ENCODE measurements at regions not wholly inside any gene's neighbourhood (a gene's known extent, or its start where the extent isn't known, plus 50 kb on each side); places are given as distances from the start of the nearest gene placed in this dataset.

- ATAC-seq = no peak
- intact Hi-C loops (cut with micrococcal nuclease; ENCODE audit: unreplicated experiment) = no loop called here
- CTCF ChIA-PET (ENCODE audit: low intra/inter-chr PET ratio, low total read pairs) = no interaction called here
Observed at GRCh38 chrX:88853925-88854324, 106.9 kb downstream of the CPXCR1 start.

More at GRCh38 chrX:88853925-88854324, 106.9 kb downstream of the CPXCR1 start:
- Histone ChIP-seq H3K9ac (ENCODE audit: insufficient read depth, low read depth, low read length) (no peak overlapping the region), H3K27me3 (ENCODE audit: control insufficient read depth in 1 of 2, insufficient read depth in 2 of 2, low read length in 2 of 2) (no peaks in the 10 kb centered on the region), H3K36me3 (replicated peaks in 1 of 2; ENCODE audit: control insufficient read depth in 1 of 2, insufficient read depth in 2 of 2, low read length in 2 of 2) (no peaks in the 10 kb centered on the region), H3K27ac (ENCODE audit: extremely low read length, insufficient read depth, low read length) (no peak overlapping the region), H3K9me3 (ENCODE audit: low read length) (no peaks in the 10 kb centered on the region), H3K4me3 (replicated peaks in 1 of 3; ENCODE audit: insufficient read depth in 1 of 3, low read depth in 2 of 3, low read length in 3 of 3) (no peak overlapping the region), H3K4me2 (ENCODE audit: low read depth, low read length) (no peak overlapping the region), H3K4me1 (ENCODE audit: insufficient read depth, low read length) (no peaks in the 10 kb centered on the region), H4K20me1 (ENCODE audit: insufficient read depth, low read length) (no peaks in the 10 kb centered on the region), H3K79me2 (ENCODE audit: insufficient read depth, low read length) (no peaks in the 10 kb centered on the region), H2AFZ (ENCODE audit: low read length) (no peak overlapping the region)
- DNase-seq (ENCODE audit: low spot score) (no peak), FAIRE-seq (no peak)
- POLR2A ChIA-PET = no interaction called here
- TF ChIP-seq ZNF737 (CRISPR knock-in tag; IDR thresholded peaks at IDR 0.05; ENCODE audit: borderline replicate concordance) (no peak), ATF5 (CRISPR knock-in tag; IDR thresholded peaks at IDR 0.05; ENCODE audit: low read depth) (no peak), MZF1 (CRISPR knock-in tag; IDR thresholded peaks at IDR 0.05; ENCODE audit: borderline replicate concordance) (no peak), KLF9 (CRISPR knock-in tag; IDR thresholded peaks at IDR 0.05; ENCODE audit: low read depth) (no peak), FOXJ3 (CRISPR knock-in tag; IDR thresholded peaks at IDR 0.05; ENCODE audit: borderline replicate concordance) (no peak), POLR2A (IDR thresholded peaks at IDR 0.05; ENCODE audit: insufficient read depth in 1 of 2, low read depth in 2 of 2, low read length in 2 of 2) (no peak), PRDM10 (CRISPR knock-in tag; IDR thresholded peaks at IDR 0.05; ENCODE audit: low read depth) (no peak)
- TF ChIP-seq, protein P1, sequence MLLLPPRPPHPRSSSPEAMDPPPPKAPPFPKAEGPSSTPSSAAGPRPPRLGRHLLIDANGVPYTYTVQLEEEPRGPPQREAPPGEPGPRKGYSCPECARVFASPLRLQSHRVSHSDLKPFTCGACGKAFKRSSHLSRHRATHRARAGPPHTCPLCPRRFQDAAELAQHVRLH (CRISPR knock-in tag; IDR thresholded peaks at IDR 0.05; ENCODE audit: borderline replicate concordance, low read depth) = no peak
- in situ Hi-C loops (cut with HindIII; ENCODE audit: extremely low pct_ligation_motif_present, low pct_unique_long_range_greater_than_20kb) = no loop called here
- no TSS peak for BruUV-seq (replicated peaks)
- 0% methylated on average over 1 of the region's 3 CpGs for WGBS (ENCODE audit: low lambda C conversion rate)

Data from HepG2 (cell line).